ENCODE measurements at regions not wholly inside any gene's neighbourhood (a gene's known extent, or its start where the extent isn't known, plus 50 kb on each side); places are given as distances from the start of the nearest gene placed in this dataset.

DNA sequence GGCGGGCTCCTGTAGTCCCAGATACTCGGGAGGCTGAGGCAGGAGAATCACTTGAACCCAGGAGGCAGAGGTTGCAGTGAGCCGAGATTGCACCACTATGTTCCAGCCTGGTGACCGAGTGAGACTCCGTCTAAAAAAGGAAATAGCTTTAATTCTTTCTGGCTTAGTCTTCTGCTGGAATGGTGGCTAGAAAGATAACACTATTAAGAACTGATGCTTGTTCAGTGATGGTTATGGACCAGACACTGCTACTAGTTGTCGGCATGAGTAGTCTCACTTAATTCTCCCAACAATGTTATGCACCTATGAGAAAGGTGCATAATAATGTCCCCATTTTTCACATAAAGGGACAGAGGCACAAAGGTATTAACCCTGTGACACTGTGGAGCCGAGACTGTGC, 188.7 kb downstream of the HS3ST3A1 start:
- Histone ChIP-seq H4K8ac (ENCODE audit: extremely low read depth, insufficient read depth, low read length) (no peak overlapping the region), H2AK5ac (ENCODE audit: low read depth, low read length) (no peak overlapping the region), H3K23me2 (ENCODE audit: low read depth, low read length) (no peaks in the 10 kb centered on the region), H2AFZ (ENCODE audit: low read length) (no peak overlapping the region), H3K27me3 (replicated peaks in 1 of 4; ENCODE audit: control insufficient read depth in 3 of 4, extremely low read depth in 1 of 4, insufficient read depth in 3 of 4, low read length in 3 of 4) (no peaks in the 10 kb centered on the region), H4K91ac (replicated peaks; ENCODE audit: insufficient read length, low read length) (no peak overlapping the region), H3K79me2 (ENCODE audit: control insufficient read depth in 1 of 2, insufficient read depth in 2 of 2, low read length in 2 of 2) (no peaks in the 10 kb centered on the region), H3K9me3 (ENCODE audit: insufficient read depth in 2 of 2, low read depth in 1 of 2, low read length in 1 of 2) (no peaks in the 10 kb centered on the region), H4K20me1 (replicated peaks in 1 of 2; ENCODE audit: control insufficient read depth in 1 of 2, insufficient read depth in 2 of 2, low read length in 2 of 2) (no peaks in the 10 kb centered on the region), H3K14ac (ENCODE audit: insufficient read length) (no peak overlapping the region), H2BK15ac (ENCODE audit: low read length) (no peak overlapping the region), H3K27ac (ENCODE audit: low read depth, low read length) (no peak overlapping the region), H3K9ac (replicated peaks in 1 of 4; ENCODE audit: extremely low read depth in 1 of 4, low read depth in 3 of 4, low read length in 3 of 4) (no peak overlapping the region), H2BK5ac (ENCODE audit: low read depth, low read length) (no peak overlapping the region), H2BK20ac (ENCODE audit: low read length) (no peak overlapping the region), H3K79me1 (ENCODE audit: low read depth, low read length) (no peaks in the 10 kb centered on the region), H3K56ac (replicated peaks; ENCODE audit: insufficient read length, low read depth, low read length) (no peak overlapping the region), H3K18ac (ENCODE audit: extremely low read depth, low read length) (no peak overlapping the region), H2BK120ac (replicated peaks; ENCODE audit: low read depth, low read length) (no peak overlapping the region), H2BK12ac (ENCODE audit: low read depth, low read length) (no peak overlapping the region), H3K36me3 (ENCODE audit: control insufficient read depth in 2 of 4, insufficient read depth in 4 of 4, low read length in 3 of 4) (no peaks in the 10 kb centered on the region), H3K23ac (ENCODE audit: insufficient read length) (no peak overlapping the region), H3K4me2 (ENCODE audit: insufficient read depth in 1 of 2, low read depth in 2 of 2, low read length in 2 of 2) (no peak overlapping the region), H4K5ac (ENCODE audit: insufficient read length, low read depth, low read length) (no peak overlapping the region), H3K4ac (replicated peaks; ENCODE audit: insufficient read length, low read depth, low read length) (no peak overlapping the region), H3K4me1 (replicated peaks in 1 of 4; ENCODE audit: control insufficient read depth in 3 of 4, insufficient read depth in 4 of 4, low read length in 3 of 4) (no peaks in the 10 kb centered on the region), H3K4me3 (ENCODE audit: extremely low read depth in 1 of 4, insufficient read depth in 2 of 4, low read depth in 3 of 4, low read length in 4 of 4) (no peak overlapping the region)
- ChIA-PET POLR2A (ENCODE audit: partially characterized antibody) (no interaction called here), CTCF (ENCODE audit: partially characterized antibody) (interaction anchor here (0.8 kb wide), 1 partner anchor 1514 kb away, joined by 3 read pairs; no protein-coding TSS in a partner anchor)
- TF ChIP-seq TCF12 (IDR thresholded peaks at IDR 0.05; ENCODE audit: low read depth, low read length), result no peak
- 95% methylated on average over 7 of the region's 7 CpGs; no CpG with 5 or more reads in 1 of the 2 experiments for WGBS, 2 experiments (ENCODE audit: extremely low coverage in 1 of 2, insufficient coverage in 1 of 2, insufficient read length in 1 of 2, insufficient replicate concordance in 2 of 2, low coverage in 1 of 2, low lambda C conversion rate in 2 of 2, missing lambda C conversion rate in 1 of 2)
- DNase-seq (ENCODE audit: low read depth in 1 of 2, low spot score in 2 of 2) (no peak), FAIRE-seq (no peak)
